Body of pancreas (tissue), 4 donors: ENCODE measurements at regions not wholly inside any gene's neighbourhood (a gene's known extent, or its start where the extent isn't known, plus 50 kb on each side); places are given as distances from the start of the nearest gene placed in this dataset.

ENCODE experiments used
- ATAC-seq: fragments of 150-250 bp; one replicate; pipeline ENCODE4 v1.9.1; 2016
- DNase-seq, 4 donors: peaks; one replicate each; pipeline ENCODE4 v3.0.0-alpha.2; 2019
- H3K27ac ChIP-seq, 4 donors: fragments of 200-600 bp; sonication (generic); 1 replicate in 3 of 4; 2 replicates in 1 of 4; pipeline versions ENCODE4 v1.5.1 to v1.6.1; 2016 to 2019; ENCODE audit warnings: mild to moderate bottlenecking in 1 of 4, mixed read lengths in 1 of 4, moderate library complexity in 1 of 4
- H3K27me3 ChIP-seq, 2 donors: fragments of 200-600 bp; sonication (generic); one replicate each; pipeline ENCODE4 v1.6.0; 2016; ENCODE audit warnings: mild to moderate bottlenecking in 1 of 2
- H3K36me3 ChIP-seq, 2 donors: fragments of 200-600 bp; sonication (generic); replicated peaks in 1 of 2; 2 replicates each; pipeline ENCODE4 v1.5.1; 2016; ENCODE audit warnings: low read depth in 2 of 2; ENCODE audit not compliant: insufficient read depth in 1 of 2
- H3K4me1 ChIP-seq: fragments of 200-600 bp; sonication (generic); one replicate; pipeline ENCODE4 v1.6.0; 2016
- H3K4me3 ChIP-seq, 2 donors: fragments of 200-600 bp; sonication (generic); 1 replicate in 1 of 2; 2 replicates in 1 of 2; pipeline ENCODE4 v1.5.1; 2016 to 2019
- H3K9me3 ChIP-seq, 3 donors: fragments of 200-600 bp; sonication (generic); 1 replicate in 2 of 3; 2 replicates in 1 of 3; pipeline ENCODE4 v1.5.1; 2016
- POLR2A ChIP-seq, 3 donors: fragments of 450-650 bp; IDR thresholded peaks; one replicate each; pipeline ENCODE4 v1.6.1; 2016; ENCODE audit warnings: antibody characterized with exemption in 3 of 3, mild to moderate bottlenecking in 2 of 3
- WGBS, 2 donors: methylation state at CpG; one replicate each; pipeline ENCODE4 v1.1.5; 2017; 5-methylcytosine and 5-hydroxymethylcytosine counted together
- intact Hi-C: fragments of 100-400 bp; cut with DNase I; formaldehyde crosslinking; loops from one replicate; pipeline ENCODE4 v1.15.1; 2023
- TF ChIP-seq, protein P1 (sequence below), 7 experiments: fragments of 450-650 bp in 4 of 7; fragments of 200-600 bp in 3 of 7; sonication (generic) in 3 of 7; IDR thresholded peaks; one replicate each; pipeline ENCODE4 v1.5.1; 2016 to 2019; ENCODE audit warnings: antibody characterized with exemption in 7 of 7

DNA sequence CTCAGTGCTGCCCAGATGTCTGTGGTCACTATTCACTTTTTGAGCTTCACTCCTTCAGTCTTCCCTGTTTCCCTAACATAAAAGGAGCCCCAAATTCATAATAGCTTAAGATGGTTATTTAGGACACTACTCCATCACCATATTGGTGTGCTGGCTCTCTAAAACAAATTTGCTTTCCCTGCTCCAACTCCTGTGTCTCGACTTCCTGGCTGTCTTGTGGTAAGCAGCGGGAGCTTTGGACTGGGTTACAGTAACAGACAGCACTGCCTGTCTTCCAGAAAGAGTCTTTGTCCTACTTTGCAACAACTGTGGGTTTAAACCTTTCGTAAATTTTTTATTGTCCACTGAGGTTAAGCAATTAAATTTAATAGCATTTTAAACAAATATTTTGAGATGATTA, 389.4 kb downstream of the CDH9 start:
- Histone ChIP-seq H3K27me3 (no peaks in the 10 kb centered on the region), H3K27ac (no peak overlapping the region), H3K4me3 (no peak overlapping the region), H3K36me3 (no peaks in the 10 kb centered on the region), H3K4me1 (no peaks in the 10 kb centered on the region), H3K9me3 (no peaks in the 10 kb centered on the region)
- ATAC-seq (no peak), DNase-seq (no peak)
- intact Hi-C loops, result no loop called here
- 38 to 41% methylated on average over 3 of the region's 3 CpGs for WGBS, 2 donors
- TF ChIP-seq POLR2A (IDR thresholded peaks at IDR 0.05), result no peak
- TF ChIP-seq, protein P1, sequence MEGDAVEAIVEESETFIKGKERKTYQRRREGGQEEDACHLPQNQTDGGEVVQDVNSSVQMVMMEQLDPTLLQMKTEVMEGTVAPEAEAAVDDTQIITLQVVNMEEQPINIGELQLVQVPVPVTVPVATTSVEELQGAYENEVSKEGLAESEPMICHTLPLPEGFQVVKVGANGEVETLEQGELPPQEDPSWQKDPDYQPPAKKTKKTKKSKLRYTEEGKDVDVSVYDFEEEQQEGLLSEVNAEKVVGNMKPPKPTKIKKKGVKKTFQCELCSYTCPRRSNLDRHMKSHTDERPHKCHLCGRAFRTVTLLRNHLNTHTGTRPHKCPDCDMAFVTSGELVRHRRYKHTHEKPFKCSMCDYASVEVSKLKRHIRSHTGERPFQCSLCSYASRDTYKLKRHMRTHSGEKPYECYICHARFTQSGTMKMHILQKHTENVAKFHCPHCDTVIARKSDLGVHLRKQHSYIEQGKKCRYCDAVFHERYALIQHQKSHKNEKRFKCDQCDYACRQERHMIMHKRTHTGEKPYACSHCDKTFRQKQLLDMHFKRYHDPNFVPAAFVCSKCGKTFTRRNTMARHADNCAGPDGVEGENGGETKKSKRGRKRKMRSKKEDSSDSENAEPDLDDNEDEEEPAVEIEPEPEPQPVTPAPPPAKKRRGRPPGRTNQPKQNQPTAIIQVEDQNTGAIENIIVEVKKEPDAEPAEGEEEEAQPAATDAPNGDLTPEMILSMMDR (IDR thresholded peaks at IDR 0.05), result no peak

DNA sequence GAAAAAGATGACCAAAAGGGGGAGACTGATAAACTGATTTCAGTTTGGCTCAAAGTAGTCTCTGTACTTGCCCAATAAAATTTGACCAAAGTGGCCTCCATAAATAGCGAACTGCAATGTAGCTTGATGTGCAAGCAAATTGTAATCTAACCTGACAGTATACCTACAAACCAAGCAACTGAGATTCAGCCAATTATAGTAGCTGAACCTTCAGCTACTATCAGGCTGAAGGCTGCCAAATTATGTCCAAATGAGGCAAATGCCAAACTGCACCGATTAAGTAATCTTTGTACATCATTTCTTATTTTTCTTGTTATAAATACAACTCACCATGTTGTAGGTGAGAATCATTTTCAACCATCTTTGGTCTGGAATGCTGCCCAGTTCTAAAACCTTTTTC, 390.6 kb downstream of the CDH9 start:
- DNase-seq (no peak), ATAC-seq (no peak)
- Histone ChIP-seq H3K4me3 (no peak overlapping the region), H3K27me3 (no peaks in the 10 kb centered on the region), H3K36me3 (no peaks in the 10 kb centered on the region), H3K4me1 (no peaks in the 10 kb centered on the region), H3K9me3 (no peaks in the 10 kb centered on the region), H3K27ac (no peak overlapping the region)
- TF ChIP-seq, protein P1 (IDR thresholded peaks at IDR 0.05), result no peak
- no peak for TF ChIP-seq POLR2A (IDR thresholded peaks at IDR 0.05)
- 53 to 56% methylated on average over 2 of the region's 2 CpGs for WGBS, 2 donors
- intact Hi-C loops, result no loop called here

DNA sequence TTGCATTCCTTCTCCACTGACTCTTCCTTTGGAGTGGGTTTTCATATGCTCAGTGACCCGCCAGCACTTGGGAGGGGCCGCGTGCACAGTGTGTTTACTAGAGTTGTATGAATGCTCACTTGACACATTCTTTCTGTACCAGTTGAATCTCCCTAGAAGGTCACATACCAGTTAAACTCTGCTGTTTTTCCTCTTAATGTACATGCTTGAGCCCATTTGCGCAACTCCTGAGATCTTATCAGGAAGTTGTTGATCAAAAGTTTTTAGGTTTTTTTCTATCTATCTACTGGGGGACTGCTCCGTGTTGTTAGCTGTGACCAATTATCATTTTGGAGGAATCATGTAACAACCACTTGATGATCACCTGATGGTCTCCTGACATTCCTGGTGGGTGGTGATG, 392.7 kb downstream of the CDH9 start:
- WGBS, 2 donors, result 67 to 69% methylated on average over 5 of the region's 5 CpGs
- no peaks in the 10 kb centered on the region for H3K27me3 ChIP-seq
- no peaks in the 10 kb centered on the region for H3K9me3 ChIP-seq
- no peaks in the 10 kb centered on the region for H3K36me3 ChIP-seq
- H3K4me3 ChIP-seq, result no peak overlapping the region
- no peak overlapping the region for H3K27ac ChIP-seq
- DNase-seq (no peak), ATAC-seq (no peak)
- no peak for TF ChIP-seq POLR2A (IDR thresholded peaks at IDR 0.05)
- TF ChIP-seq, protein P1 (IDR thresholded peaks at IDR 0.05), result no peak
- H3K4me1 ChIP-seq, result no peaks in the 10 kb centered on the region
- intact Hi-C loops, result no loop called here

DNA sequence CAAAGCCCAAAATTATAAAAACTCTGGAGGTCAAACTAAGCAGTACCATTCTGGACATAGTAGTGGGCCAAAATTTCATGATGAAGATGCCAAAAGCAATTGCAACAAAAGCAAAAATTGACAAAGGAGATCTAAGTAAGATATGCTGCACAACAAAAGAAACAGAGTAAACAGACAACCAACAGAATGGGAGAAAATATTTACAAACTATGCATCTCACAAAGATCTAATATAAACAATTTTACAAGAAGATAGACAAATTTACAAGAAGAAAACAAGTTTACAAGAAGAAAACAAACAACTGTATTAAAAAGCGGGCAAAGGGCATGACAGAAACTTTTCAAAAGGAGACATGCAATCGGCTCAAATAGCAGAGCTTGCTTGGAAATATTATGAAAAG, 396.9 kb downstream of the CDH9 start:
- ATAC-seq (no peak), DNase-seq (no peak)
- Histone ChIP-seq H3K4me3 (no peak overlapping the region), H3K27me3 (no peaks in the 10 kb centered on the region), H3K27ac (no peak overlapping the region), H3K4me1 (no peaks in the 10 kb centered on the region), H3K9me3 (no peaks in the 10 kb centered on the region), H3K36me3 (no peaks in the 10 kb centered on the region)
- intact Hi-C loops, result no loop called here
- 47 to 63% methylated on average over 2 of the region's 2 CpGs for WGBS, 2 donors
- no peak for TF ChIP-seq POLR2A (IDR thresholded peaks at IDR 0.05)
- TF ChIP-seq, protein P1 (IDR thresholded peaks at IDR 0.05), result no peak

DNA sequence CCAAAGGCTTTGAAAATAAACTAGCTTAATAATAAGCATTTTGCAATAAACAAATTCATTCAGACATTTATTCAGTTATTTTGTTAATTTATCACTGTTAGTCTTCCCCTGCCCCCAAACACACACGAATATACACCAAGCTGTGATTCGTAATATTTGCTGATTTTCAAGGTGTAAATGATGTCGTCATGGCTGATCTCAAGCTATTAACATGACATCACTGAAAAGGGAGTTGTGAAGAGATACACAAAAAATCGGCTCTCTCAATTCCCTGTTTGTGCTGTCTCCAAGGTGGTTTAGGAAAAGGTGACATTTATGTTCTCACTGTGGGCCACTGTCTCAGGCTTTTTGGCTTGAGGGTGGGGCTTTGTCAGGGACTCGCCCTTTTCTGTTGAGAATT, 413.3 kb downstream of the CDH9 start:
- H3K4me1 ChIP-seq, result no peaks in the 10 kb centered on the region
- TF ChIP-seq POLR2A (IDR thresholded peaks at IDR 0.05), result no peak
- TF ChIP-seq, protein P1 (IDR thresholded peaks at IDR 0.05), result no peak
- H3K27ac ChIP-seq, result no peak overlapping the region
- no peak overlapping the region for H3K4me3 ChIP-seq
- H3K36me3 ChIP-seq, result no peaks in the 10 kb centered on the region
- H3K27me3 ChIP-seq, result no peaks in the 10 kb centered on the region
- H3K9me3 ChIP-seq, result no peaks in the 10 kb centered on the region
- DNase-seq (no peak), ATAC-seq (no peak)
- WGBS, 2 donors, result 46 to 53% methylated on average over 5 of the region's 5 CpGs
- intact Hi-C loops, result no loop called here
